Fibroblast of lung (primary cell): ENCODE measurements at regions not wholly inside any gene's neighbourhood (a gene's known extent, or its start where the extent isn't known, plus 50 kb on each side); places are given as distances from the start of the nearest gene placed in this dataset.

Source experiments
- DNase-seq, 2 donors: peaks; one replicate each; pipeline versions ENCODE4 v3.0.0 to v3.0.0-alpha.2; 2010; ENCODE audit warnings: low read depth in 2 of 2
- H2AFZ ChIP-seq: 2 replicates; pipeline ENCODE4 v1.5.1; 2012; ENCODE audit warnings: low read length, control low read depth, inconsistent platforms
- H3K27ac ChIP-seq: 2 replicates; pipeline ENCODE4 v1.5.1; 2011; ENCODE audit warnings: low read length, control low read depth; ENCODE audit not compliant: insufficient read depth
- H3K27me3 ChIP-seq: 2 replicates; pipeline ENCODE4 v1.5.1; 2011; ENCODE audit warnings: mild to moderate bottlenecking, low read length; ENCODE audit not compliant: control insufficient read depth, insufficient read depth
- H3K36me3 ChIP-seq: 2 replicates; pipeline ENCODE4 v1.5.1; 2011; ENCODE audit warnings: low read length; ENCODE audit not compliant: control insufficient read depth, insufficient read depth
- H3K4me1 ChIP-seq: 2 replicates; pipeline ENCODE4 v1.5.1; 2011; ENCODE audit warnings: low read length; ENCODE audit not compliant: control insufficient read depth, insufficient read depth; ENCODE audit errors: extremely low read depth
- H3K4me2 ChIP-seq: 2 replicates; pipeline ENCODE4 v1.5.1; 2011; ENCODE audit warnings: low read length, control low read depth; ENCODE audit not compliant: insufficient read depth; ENCODE audit errors: extremely low read depth
- H3K4me3 ChIP-seq, 4 experiments: fragments of 200-600 bp in 1 of 4; sonication (generic) in 1 of 4; replicated peaks in 1 of 4; 2 replicates each; pipeline ENCODE4 v1.5.1; 2011 to 2016; ENCODE audit warnings: low read length in 4 of 4, low read depth in 3 of 4, mild to moderate bottlenecking in 3 of 4, control low read depth in 2 of 4, inconsistent platforms in 1 of 4, mixed read lengths in 1 of 4; ENCODE audit not compliant: insufficient read depth in 1 of 4; ENCODE audit errors: control extremely low read depth in 1 of 4
- H3K79me2 ChIP-seq: 2 replicates; pipeline ENCODE4 v1.5.1; 2012; ENCODE audit warnings: mild to moderate bottlenecking, low read length, inconsistent platforms; ENCODE audit not compliant: control insufficient read depth, insufficient read depth
- H3K9ac ChIP-seq: 2 replicates; pipeline ENCODE4 v1.5.1; 2011; ENCODE audit warnings: mild to moderate bottlenecking, low read length, control low read depth; ENCODE audit not compliant: insufficient read depth
- H3K9me3 ChIP-seq: 2 replicates; pipeline ENCODE4 v1.5.1; 2012; ENCODE audit warnings: low read depth, low read length; ENCODE audit not compliant: control insufficient read depth, insufficient read depth
- H4K20me1 ChIP-seq: 2 replicates; pipeline ENCODE4 v1.5.1; 2011; ENCODE audit warnings: low read length; ENCODE audit not compliant: control insufficient read depth, insufficient read depth; ENCODE audit errors: extremely low read depth
- EZH2 ChIP-seq: IDR thresholded peaks from 2 replicates; pipeline ENCODE4 v1.5.1; 2012; ENCODE audit warnings: low read length, control low read depth, mild to moderate bottlenecking; ENCODE audit errors: missing control alignments
- TF ChIP-seq, protein P1 (sequence below), 2 donors: IDR thresholded peaks in 1 of 2; conservative IDR thresholded peaks in 1 of 2; 1 replicate in 1 of 2; 2 replicates in 1 of 2; pipeline ENCODE4 v1.5.1; 2011 to 2012; ENCODE audit warnings: low read length in 2 of 2, control low read depth in 1 of 2, inconsistent platforms in 1 of 2, low read depth in 1 of 2, mild to moderate bottlenecking in 1 of 2

- H3K79me2 ChIP-seq: no peaks in the 10 kb centered on the region
- H3K27me3 ChIP-seq: no peaks in the 10 kb centered on the region
- H4K20me1 ChIP-seq: no peaks in the 10 kb centered on the region
- peaks cover 27% of the 10 kb centered on the region for H3K4me1 ChIP-seq
- no peak overlapping the region for H3K4me2 ChIP-seq
- H3K27ac ChIP-seq: peak overlapping the region; percentile 98
- H3K4me3 ChIP-seq: no peak overlapping the region
- H2AFZ ChIP-seq: no peak overlapping the region
- no peak for DNase-seq
- H3K9me3 ChIP-seq: no peaks in the 10 kb centered on the region
- H3K9ac ChIP-seq: no peak overlapping the region
- TF ChIP-seq, protein P1, sequence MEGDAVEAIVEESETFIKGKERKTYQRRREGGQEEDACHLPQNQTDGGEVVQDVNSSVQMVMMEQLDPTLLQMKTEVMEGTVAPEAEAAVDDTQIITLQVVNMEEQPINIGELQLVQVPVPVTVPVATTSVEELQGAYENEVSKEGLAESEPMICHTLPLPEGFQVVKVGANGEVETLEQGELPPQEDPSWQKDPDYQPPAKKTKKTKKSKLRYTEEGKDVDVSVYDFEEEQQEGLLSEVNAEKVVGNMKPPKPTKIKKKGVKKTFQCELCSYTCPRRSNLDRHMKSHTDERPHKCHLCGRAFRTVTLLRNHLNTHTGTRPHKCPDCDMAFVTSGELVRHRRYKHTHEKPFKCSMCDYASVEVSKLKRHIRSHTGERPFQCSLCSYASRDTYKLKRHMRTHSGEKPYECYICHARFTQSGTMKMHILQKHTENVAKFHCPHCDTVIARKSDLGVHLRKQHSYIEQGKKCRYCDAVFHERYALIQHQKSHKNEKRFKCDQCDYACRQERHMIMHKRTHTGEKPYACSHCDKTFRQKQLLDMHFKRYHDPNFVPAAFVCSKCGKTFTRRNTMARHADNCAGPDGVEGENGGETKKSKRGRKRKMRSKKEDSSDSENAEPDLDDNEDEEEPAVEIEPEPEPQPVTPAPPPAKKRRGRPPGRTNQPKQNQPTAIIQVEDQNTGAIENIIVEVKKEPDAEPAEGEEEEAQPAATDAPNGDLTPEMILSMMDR (conservative IDR thresholded peaks at IDR 0.05 in 1 of 2, IDR thresholded peaks at IDR 0.05 in 1 of 2; ENCODE audit: low read depth in 1 of 2, low read length in 2 of 2): no peak
- no peak for TF ChIP-seq EZH2
- no peaks in the 10 kb centered on the region for H3K36me3 ChIP-seq
Observed at GRCh38 chr15:100720406-100720967, 118.1 kb downstream of the ASB7 start.

DNA sequence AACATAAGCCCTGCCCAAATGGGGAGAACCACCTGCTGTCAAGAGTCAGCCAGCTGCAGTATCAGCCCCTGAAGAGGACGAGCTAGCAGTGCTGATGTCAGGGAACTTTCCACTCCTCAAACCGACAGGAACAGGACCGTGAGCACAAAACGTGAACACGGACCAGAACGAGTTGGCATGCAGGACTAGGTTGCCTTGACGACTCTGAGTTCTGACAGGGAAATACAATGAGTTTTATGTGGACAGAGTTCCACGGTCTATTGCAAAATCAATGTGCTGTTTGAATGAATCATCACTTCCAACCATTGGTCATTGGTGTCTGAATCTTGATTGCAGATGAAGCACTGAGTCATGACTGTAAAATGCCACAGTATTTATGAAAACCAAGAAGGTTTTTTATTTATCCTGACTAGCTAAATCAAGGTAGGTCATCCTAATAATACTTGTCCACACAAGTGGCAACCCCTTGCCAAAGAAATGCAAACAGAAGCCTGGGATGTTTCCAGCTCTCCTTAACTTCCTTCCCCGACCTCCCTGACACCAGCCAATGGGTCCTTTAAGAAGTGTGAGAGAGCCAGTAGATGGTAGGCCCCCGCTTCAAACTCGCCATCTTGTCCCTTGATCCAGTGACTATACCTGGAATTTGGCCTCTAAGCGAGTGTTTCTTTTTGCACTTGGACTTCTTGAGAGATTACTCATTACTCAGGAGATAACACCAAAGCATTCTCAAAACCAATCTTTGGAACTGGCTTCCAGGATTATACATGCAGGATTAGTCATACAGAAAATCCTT, 119.6 kb downstream of the ASB7 start:
- TF ChIP-seq, protein P1 (conservative IDR thresholded peaks at IDR 0.05 in 1 of 2, IDR thresholded peaks at IDR 0.05 in 1 of 2; ENCODE audit: low read depth in 1 of 2, low read length in 2 of 2): no peak
- TF ChIP-seq EZH2: no peak
- Histone ChIP-seq H2AFZ (no peak overlapping the region), H3K4me2 (peak overlapping the region; percentile 86), H4K20me1 (no peaks in the 10 kb centered on the region), H3K27me3 (no peaks in the 10 kb centered on the region), H3K27ac (peak overlapping the region; percentile 98), H3K4me1 (peaks cover 29% of the 10 kb centered on the region), H3K4me3 (peak overlapping the region in 2 of 4 experiments; percentile 6 to 7), H3K9ac (no peak overlapping the region), H3K79me2 (no peaks in the 10 kb centered on the region), H3K9me3 (no peaks in the 10 kb centered on the region), H3K36me3 (no peaks in the 10 kb centered on the region)
- peak; percentile 99 to 100 for DNase-seq

DNA sequence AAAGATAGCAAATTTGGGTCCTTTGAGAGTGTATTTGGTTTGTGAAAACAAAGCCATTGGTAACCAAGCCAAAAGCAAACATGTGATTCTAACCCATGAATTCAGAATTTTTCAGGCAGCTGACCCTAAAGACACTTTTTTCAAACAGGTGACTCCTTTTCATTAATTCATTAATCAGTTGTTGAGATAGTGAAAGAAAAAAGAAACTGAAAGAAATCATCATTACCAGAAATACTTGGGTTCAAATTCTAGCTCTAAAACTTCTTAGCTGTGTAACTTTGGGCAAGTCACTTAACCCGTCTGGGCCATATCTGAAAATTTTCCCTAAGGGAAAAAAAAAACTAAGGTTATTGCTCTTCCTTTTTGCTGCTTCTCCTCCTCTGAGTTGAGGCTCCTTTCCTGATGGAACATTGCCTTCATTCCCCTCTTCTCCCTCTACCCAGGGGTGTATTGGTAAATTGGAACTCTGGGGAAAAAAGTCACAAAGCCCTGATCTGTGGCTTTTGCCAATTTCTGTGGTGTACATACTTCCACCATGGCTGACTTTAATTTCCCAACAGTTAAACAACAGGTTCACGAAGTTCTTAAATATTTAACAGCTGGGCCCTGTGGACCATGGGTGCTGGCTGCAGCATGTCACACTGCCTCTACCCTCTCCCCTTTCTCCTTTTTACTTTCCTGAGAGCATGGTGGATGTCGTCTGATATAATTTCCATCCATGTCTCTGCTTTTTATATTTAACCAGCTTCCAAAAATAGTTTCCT, 120.3 kb downstream of the ASB7 start:
- H3K36me3 ChIP-seq: no peaks in the 10 kb centered on the region
- no peak overlapping the region for H3K9ac ChIP-seq
- DNase-seq: no peak
- no peak for TF ChIP-seq EZH2
- TF ChIP-seq, protein P1 (conservative IDR thresholded peaks at IDR 0.05 in 1 of 2, IDR thresholded peaks at IDR 0.05 in 1 of 2; ENCODE audit: low read depth in 1 of 2, low read length in 2 of 2): no peak
- H4K20me1 ChIP-seq: no peaks in the 10 kb centered on the region
- no peaks in the 10 kb centered on the region for H3K27me3 ChIP-seq
- H3K4me3 ChIP-seq: no peak overlapping the region
- no peaks in the 10 kb centered on the region for H3K79me2 ChIP-seq
- peak overlapping the region; percentile 39 for H3K4me2 ChIP-seq
- H2AFZ ChIP-seq: no peak overlapping the region
- H3K27ac ChIP-seq: peak overlapping the region; percentile 98
- no peaks in the 10 kb centered on the region for H3K9me3 ChIP-seq
- H3K4me1 ChIP-seq: peaks cover 29% of the 10 kb centered on the region
